NCI-H446 (cell line): ENCODE measurements at regions not wholly inside any gene's neighbourhood (a gene's known extent, or its start where the extent isn't known, plus 50 kb on each side); places are given as distances from the start of the nearest gene placed in this dataset.
"Not testable (repeated sequence)": the region's sequence is repeated elsewhere in the genome, so short reads cannot be mapped to it uniquely, and the experiment has no call there.

Source experiments
- DNase-seq, 2 experiments: peaks; one replicate each; lab custom pipeline; 2025; lab: John Stamatoyannopoulos, UW

- peak; percentile 6 to 58 for DNase-seq
Measured at GRCh38 chr2:145413261-145414030, 893.5 kb upstream of the ZEB2 start.

DNA sequence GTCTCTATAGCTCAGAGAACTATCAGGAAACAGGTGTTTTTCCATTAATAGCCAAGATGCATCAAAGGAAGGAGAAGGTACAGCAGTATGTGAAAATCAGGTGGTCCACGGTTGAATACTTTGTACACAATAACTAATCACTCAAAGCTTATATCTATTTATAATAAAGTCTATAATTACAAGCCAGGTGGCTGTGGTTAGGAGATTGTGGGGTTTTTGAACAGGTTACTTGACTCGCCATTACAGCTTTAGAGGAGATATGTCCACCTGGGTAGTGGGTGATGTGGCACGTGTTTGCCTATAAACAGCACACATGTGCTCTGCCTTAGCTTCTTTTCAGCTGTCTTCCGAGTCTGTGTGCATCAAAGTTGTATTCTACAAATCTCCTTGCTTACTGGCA lies 892.2 kb upstream of the ZEB2 start:
- no peak for DNase-seq

DNA sequence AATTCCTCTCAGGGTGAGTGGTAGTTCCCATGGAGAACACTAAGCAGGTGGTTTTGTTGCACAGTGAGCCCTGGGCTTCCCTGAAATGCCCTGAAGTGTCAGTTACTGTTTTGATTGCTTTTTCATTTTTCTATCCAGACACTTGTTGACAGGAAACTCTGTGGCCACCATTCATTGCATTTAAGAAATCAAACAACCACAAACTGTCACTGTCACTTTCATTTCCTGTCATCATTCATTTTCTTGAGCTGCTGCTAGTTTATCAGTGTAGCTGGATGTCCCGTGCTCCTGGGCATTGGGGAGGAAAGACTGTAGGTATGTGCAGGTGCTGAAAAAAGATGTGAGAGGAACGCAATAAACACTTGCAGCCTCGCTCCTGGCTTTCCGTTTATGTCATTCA lies 891.6 kb upstream of the ZEB2 start:
- DNase-seq = no peak

GRCh38 chr2:145410086-145410485 lies 890.2 kb upstream of the ZEB2 start:
- DNase-seq = no peak

- no peak for DNase-seq
Measured at GRCh38 chr2:145408980-145409379, 889.1 kb upstream of the ZEB2 start.

DNA sequence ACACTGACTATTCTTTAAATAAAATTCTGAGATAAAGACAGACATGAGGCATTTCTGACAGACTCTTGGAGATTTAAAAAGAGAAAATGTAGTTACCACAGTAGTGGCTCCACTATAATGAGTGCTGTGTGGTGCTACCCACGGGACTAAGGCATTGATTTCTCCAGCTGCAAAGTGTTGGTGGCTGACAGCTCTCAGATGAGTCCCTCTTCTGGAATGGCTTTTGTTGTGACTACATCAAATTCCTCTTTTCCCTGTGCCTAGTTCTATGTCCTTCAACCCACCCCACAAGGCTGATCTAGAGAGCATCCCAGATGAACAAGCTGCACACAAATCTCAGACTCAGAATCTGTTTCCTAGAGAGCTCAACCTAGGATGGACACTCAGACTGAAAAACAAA lies 884.8 kb upstream of the ZEB2 start:
- DNase-seq = no peak

GRCh38 chr2:145402706-145403277 lies 882.9 kb upstream of the ZEB2 start:
- no peak for DNase-seq

- no peak for DNase-seq
Measured at GRCh38 chr2:145399131-145399530, 879.2 kb upstream of the ZEB2 start.

- DNase-seq = no peak
Measured at GRCh38 chr2:145394181-145394580, 874.3 kb upstream of the ZEB2 start.

- DNase-seq = no peak
Measured at GRCh38 chr2:145386973-145387372, 867.1 kb upstream of the ZEB2 start.

GRCh38 chr2:145383961-145384360 lies 864.0 kb upstream of the ZEB2 start:
- no peak for DNase-seq

GRCh38 chr2:145380436-145381017 lies 860.6 kb upstream of the ZEB2 start:
- DNase-seq = peak; percentile 66 to 84

DNA sequence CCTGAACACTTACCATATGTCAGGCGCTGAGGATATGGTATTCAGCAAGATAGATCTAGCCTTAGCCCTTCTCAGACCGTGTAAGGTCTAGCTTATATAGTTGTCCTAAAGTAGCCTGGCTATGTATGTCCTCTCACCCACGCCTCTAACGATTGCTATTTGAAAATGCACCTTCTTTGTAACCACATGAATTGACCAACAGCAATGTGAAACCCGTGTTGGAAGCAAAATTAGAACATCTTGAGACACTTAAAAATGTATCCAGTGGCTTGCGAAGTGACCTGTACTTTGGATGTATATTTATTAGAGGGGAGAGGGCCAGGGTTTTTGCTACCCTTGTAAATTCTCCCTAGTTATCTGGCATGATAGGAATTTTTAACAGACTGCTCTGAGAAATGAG lies 860.0 kb upstream of the ZEB2 start:
- DNase-seq = no peak

- no peak for DNase-seq
Measured at GRCh38 chr2:145374165-145374564, 854.2 kb upstream of the ZEB2 start.

DNA sequence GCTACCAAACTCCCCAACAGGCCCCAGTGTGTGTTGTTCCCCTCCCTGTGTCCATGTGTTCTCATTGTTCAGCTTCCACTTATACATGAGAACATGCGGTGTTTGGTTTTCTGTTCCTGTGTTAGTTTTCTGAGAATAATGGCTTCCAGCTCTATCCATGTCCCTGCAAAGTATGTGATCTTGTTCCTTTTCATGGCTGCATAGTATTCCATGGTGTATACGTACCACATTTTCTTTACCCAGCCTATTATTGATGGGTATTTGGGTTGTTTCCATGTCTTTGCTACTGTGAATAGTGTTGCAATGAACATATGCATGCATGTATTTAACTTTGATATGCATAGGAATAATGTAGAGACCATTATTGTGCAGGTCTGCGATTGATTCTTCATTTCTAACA lies 847.4 kb upstream of the ZEB2 start:
- not testable (repeated sequence) for DNase-seq

- DNase-seq = no peak
Measured at GRCh38 chr2:145366341-145366740, 846.4 kb upstream of the ZEB2 start.

- DNase-seq = no peak
Measured at GRCh38 chr2:145360129-145360790, 840.3 kb upstream of the ZEB2 start.

- no peak for DNase-seq
Measured at GRCh38 chr2:145359561-145359960, 839.6 kb upstream of the ZEB2 start.

DNA sequence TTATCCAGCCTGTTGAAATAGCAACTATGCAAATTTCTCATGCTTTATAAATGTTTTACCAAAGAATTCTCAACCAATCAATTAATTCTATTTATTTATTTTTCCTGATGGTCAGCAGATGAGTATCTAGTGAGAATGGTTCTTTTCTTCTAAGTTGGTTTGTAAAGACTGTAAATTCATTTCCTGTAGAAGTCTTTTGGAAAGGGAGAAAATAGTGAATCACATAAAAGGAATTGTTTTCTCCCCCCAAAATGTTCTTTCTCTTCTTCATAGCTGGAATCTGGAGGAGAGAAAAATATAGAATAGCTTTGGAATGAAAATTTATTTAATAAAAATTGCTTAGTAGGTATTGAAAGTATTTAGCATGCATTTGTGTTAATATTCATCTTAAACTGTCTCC lies 836.1 kb upstream of the ZEB2 start:
- DNase-seq = no peak

DNA sequence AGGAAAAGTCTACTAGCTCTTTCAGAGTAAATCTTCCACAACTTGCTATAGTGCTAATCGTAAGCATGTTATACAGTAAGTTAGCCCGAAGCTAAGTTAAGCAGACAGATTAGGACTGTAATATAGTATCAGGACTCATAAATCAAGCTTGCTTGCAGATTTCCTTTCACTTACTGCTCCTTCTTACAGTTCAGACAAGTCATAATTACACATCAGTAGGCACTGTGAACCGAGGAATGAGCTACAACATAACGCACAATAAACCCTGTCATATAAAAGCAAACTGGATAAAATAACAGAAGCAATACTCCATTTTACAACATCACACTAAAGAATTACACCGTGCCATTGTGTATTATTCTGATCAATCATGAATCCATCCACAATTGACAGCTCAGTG lies 832.6 kb upstream of the ZEB2 start:
- no peak for DNase-seq

DNA sequence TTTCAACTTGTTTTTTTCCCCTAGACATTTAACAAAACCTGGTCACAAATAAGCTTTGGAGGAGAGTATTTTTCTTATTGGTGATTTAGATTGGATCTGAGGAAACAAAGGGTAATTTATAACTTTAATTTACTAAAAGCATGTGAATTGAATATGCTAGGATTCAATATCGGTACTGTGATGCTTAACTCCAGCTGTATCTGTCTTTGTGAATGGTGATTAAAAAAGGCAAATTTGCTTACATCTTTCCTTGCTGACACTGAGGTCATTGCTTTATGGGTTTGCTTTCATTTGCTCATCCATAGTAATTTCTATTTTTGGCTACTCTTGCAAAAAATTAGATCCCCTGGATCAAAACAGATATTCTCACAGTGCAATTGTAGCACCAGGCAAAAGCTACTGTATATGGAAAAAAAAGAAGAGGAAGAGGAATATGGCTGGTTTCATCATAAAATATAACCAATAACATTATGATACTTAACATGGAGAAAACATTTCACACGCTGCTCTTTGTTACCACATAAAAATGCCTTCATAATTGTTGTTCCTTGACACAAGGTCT lies 832.0 kb upstream of the ZEB2 start:
- DNase-seq = no peak

DNA sequence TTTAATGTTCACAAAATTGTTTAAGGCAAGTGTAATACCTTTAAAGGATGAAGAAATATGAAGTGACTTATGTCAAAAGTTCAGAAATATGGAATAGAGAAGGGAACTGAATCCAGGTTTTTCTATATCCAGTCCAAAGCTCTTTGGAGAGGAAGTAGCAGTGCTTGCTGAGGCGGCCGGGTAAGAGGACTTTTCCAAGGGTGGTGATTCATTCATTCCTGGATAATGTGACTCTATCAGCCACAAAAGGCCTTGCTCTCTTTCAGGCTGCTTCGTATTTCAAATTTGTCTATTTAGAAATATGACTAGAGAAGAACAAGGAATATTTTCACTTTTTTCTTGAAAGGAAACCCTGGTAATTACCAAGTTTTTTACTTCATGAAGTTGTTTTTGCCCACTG lies 830.1 kb upstream of the ZEB2 start:
- DNase-seq = no peak
